Hepatocyte (in vitro differentiated cells): ENCODE measurements at regions not wholly inside any gene's neighbourhood (a gene's known extent, or its start where the extent isn't known, plus 50 kb on each side); places are given as distances from the start of the nearest gene placed in this dataset.

Experiments used
- DNase-seq: peaks from one replicate; pipeline ENCODE4 v3.0.0-alpha.2; 2016; ENCODE audit warnings: low spot score
- H2AFZ ChIP-seq: fragments of 200-600 bp; sonication (generic); 2 replicates; pipeline ENCODE4 v1.6.0; 2016; ENCODE audit warnings: antibody characterized with exemption, mild to moderate bottlenecking
- H3K27ac ChIP-seq: fragments of 200-600 bp; sonication (generic); 2 replicates; pipeline ENCODE4 v1.5.1; 2016; ENCODE audit warnings: mild to moderate bottlenecking
- H3K27me3 ChIP-seq: fragments of 200-600 bp; sonication (generic); 2 replicates; pipeline ENCODE4 v1.6.1; 2016
- H3K36me3 ChIP-seq: fragments of 200-600 bp; sonication (generic); replicated peaks from 2 replicates; pipeline ENCODE4 v1.5.1; 2016; ENCODE audit warnings: low read depth; ENCODE audit not compliant: insufficient read depth
- H3K4me1 ChIP-seq: fragments of 200-600 bp; sonication (generic); 2 replicates; pipeline ENCODE4 v1.5.1; 2016; ENCODE audit warnings: mild to moderate bottlenecking, moderate library complexity; ENCODE audit not compliant: insufficient read depth
- H3K4me2 ChIP-seq: fragments of 200-600 bp; sonication (generic); 2 replicates; pipeline ENCODE4 v1.6.0; 2016
- H3K4me3 ChIP-seq: fragments of 200-600 bp; sonication (generic); 2 replicates; pipeline ENCODE4 v1.5.1; 2016; ENCODE audit warnings: mild to moderate bottlenecking
- H3K79me2 ChIP-seq: fragments of 200-600 bp; sonication (generic); 2 replicates; pipeline ENCODE4 v1.6.0; 2017; ENCODE audit warnings: mild to moderate bottlenecking
- H3K9me2 ChIP-seq: fragments of 200-600 bp; sonication (generic); replicated peaks from 2 replicates; pipeline ENCODE4 v1.6.0; 2017; ENCODE audit warnings: mild to moderate bottlenecking; ENCODE audit not compliant: insufficient read depth
- H3K9me3 ChIP-seq: fragments of 200-600 bp; sonication (generic); 2 replicates; pipeline ENCODE4 v1.5.1; 2016; ENCODE audit warnings: low read depth, mild to moderate bottlenecking
- H4K20me1 ChIP-seq: fragments of 200-600 bp; sonication (generic); 2 replicates; pipeline ENCODE4 v1.6.0; 2016; ENCODE audit warnings: mild to moderate bottlenecking; ENCODE audit not compliant: insufficient read depth, poor library complexity, severe bottlenecking
- EZH2 ChIP-seq: fragments of 200-600 bp; sonication (generic); IDR thresholded peaks from 2 replicates; pipeline ENCODE4 v1.6.1; 2016; ENCODE audit warnings: antibody characterized with exemption, mild to moderate bottlenecking, borderline replicate concordance
- EZH2phosphoT487 ChIP-seq: fragments of 200-600 bp; sonication (generic); IDR thresholded peaks from one replicate; pipeline ENCODE4 v1.6.1; 2018; ENCODE audit warnings: antibody characterized with exemption, mild to moderate bottlenecking, low read depth, moderate library complexity; ENCODE audit not compliant: unreplicated experiment, severe bottlenecking
- WGBS: methylation state at CpG from one replicate; pipeline ENCODE4 v1.1.6; 2016; ENCODE audit warnings: low lambda C conversion rate; ENCODE audit errors: missing lambda C conversion rate; 5-methylcytosine and 5-hydroxymethylcytosine counted together
- TF ChIP-seq, protein P1 (sequence below): fragments of 200-600 bp; sonication (generic); IDR thresholded peaks from 2 replicates; pipeline ENCODE4 v1.5.1; 2016; ENCODE audit warnings: antibody characterized with exemption, mild to moderate bottlenecking; ENCODE audit not compliant: poor library complexity

DNA sequence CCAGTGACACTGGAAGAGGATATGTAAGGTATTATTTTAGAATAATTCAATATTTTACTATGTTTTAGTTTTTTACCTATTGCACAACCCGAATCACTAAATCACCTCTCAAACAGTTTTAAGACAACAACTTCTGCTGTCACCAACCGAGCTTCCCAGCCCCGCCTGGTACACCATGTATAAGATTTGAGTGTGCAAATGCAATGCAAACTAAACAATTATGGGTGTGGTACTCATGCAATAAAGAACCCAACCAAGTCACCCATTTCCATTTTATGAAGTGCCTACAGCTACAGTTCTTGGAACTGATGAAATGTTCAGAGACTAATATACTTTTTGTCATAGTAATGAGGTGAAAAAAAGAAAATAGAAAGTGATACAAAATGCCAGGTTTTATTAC is 256.2 kb downstream of the TAFA4 start:
- TF ChIP-seq EZH2phosphoT487 (no peak), EZH2 (no peak)
- TF ChIP-seq, protein P1, sequence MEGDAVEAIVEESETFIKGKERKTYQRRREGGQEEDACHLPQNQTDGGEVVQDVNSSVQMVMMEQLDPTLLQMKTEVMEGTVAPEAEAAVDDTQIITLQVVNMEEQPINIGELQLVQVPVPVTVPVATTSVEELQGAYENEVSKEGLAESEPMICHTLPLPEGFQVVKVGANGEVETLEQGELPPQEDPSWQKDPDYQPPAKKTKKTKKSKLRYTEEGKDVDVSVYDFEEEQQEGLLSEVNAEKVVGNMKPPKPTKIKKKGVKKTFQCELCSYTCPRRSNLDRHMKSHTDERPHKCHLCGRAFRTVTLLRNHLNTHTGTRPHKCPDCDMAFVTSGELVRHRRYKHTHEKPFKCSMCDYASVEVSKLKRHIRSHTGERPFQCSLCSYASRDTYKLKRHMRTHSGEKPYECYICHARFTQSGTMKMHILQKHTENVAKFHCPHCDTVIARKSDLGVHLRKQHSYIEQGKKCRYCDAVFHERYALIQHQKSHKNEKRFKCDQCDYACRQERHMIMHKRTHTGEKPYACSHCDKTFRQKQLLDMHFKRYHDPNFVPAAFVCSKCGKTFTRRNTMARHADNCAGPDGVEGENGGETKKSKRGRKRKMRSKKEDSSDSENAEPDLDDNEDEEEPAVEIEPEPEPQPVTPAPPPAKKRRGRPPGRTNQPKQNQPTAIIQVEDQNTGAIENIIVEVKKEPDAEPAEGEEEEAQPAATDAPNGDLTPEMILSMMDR = no peak
- no peaks in the 10 kb centered on the region for H3K9me3 ChIP-seq
- no peak overlapping the region for H3K4me2 ChIP-seq
- H3K9me2 ChIP-seq = no peaks in the 10 kb centered on the region
- H3K79me2 ChIP-seq = no peaks in the 10 kb centered on the region
- H4K20me1 ChIP-seq = no peaks in the 10 kb centered on the region
- no peak overlapping the region for H3K4me3 ChIP-seq
- no peaks in the 10 kb centered on the region for H3K36me3 ChIP-seq
- H2AFZ ChIP-seq = no peak overlapping the region
- DNase-seq = no peak
- no peaks in the 10 kb centered on the region for H3K4me1 ChIP-seq
- WGBS = 92% methylated on average over 3 of the region's 3 CpGs
- no peak overlapping the region for H3K27ac ChIP-seq
- no peaks in the 10 kb centered on the region for H3K27me3 ChIP-seq

DNA sequence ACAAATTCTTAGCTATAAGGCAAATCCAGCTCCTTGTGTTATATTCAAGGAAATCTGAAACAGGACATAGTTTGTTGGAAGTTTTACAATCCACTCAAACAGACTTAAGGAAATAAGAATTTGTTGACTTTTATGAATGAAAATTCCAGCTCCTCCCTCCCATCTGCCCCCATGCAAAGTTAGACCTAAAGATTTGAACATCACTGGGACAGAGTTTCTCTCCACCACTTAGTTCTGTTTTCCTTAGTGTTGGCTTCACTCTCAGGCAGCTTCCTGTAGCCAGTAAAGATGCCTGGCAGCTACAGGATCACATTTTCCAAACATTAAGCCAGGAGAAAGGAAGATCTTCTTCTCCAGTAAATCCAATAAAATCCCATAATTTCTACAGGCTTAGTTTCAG is 265.0 kb downstream of the TAFA4 start:
- Histone ChIP-seq H4K20me1 (no peaks in the 10 kb centered on the region), H3K36me3 (no peaks in the 10 kb centered on the region), H3K4me1 (peaks cover 4% of the 10 kb centered on the region), H3K4me3 (no peak overlapping the region), H3K4me2 (no peak overlapping the region), H3K27ac (peak overlapping the region; percentile 73), H3K9me3 (no peaks in the 10 kb centered on the region), H2AFZ (no peak overlapping the region), H3K9me2 (no peaks in the 10 kb centered on the region), H3K27me3 (no peaks in the 10 kb centered on the region), H3K79me2 (no peaks in the 10 kb centered on the region)
- DNase-seq = no peak
- no peak for TF ChIP-seq EZH2
- TF ChIP-seq EZH2phosphoT487 = no peak
- TF ChIP-seq, protein P1 = no peak

DNA sequence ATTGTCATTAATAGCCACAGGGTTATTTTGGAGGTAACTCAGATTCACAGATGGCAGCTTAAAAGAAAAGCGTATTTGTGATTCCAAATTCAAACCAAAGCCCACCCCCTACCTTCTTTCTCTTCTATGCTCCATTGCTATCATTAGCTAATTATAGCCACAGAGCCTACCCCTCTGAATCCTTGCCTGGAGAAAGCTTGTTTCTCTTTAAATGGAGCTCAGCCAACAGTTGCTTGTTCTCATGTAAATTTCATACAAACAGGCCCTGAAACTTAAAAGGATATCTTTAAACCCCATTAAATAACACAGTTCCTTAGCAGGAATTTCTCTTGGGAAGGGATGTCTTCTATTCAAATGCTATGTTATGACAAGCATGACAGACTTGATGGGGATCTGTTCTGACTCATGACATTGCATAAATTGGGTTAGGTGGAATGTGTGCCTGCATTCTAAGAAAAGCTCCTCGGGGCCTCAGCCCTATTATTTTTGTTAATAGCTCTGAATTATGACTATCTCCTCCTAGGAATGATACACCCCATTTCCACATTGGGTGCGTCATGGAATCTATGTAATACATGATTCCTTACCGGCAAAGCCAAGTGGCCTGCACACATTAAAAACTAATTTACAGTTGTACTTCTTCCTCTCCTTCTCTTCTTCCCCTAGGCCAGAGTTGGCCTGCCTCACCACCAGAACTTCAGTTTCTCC is 265.8 kb downstream of the TAFA4 start:
- Histone ChIP-seq H3K27ac (peak overlapping the region; percentile 73), H3K4me3 (no peak overlapping the region), H3K4me1 (peaks cover 4% of the 10 kb centered on the region), H3K9me3 (no peaks in the 10 kb centered on the region), H3K9me2 (no peaks in the 10 kb centered on the region), H4K20me1 (no peaks in the 10 kb centered on the region), H3K27me3 (no peaks in the 10 kb centered on the region), H3K36me3 (no peaks in the 10 kb centered on the region), H2AFZ (no peak overlapping the region), H3K79me2 (no peaks in the 10 kb centered on the region), H3K4me2 (no peak overlapping the region)
- WGBS = 54% methylated on average over 4 of the region's 4 CpGs
- DNase-seq = peak; percentile 28
- TF ChIP-seq EZH2phosphoT487 = no peak
- TF ChIP-seq, protein P1 = no peak
- TF ChIP-seq EZH2 = no peak
